SK-N-SH (cell line): ENCODE measurements at regions not wholly inside any gene's neighbourhood (a gene's known extent, or its start where the extent isn't known, plus 50 kb on each side); places are given as distances from the start of the nearest gene placed in this dataset.
"Not testable (repeated sequence)": the region's sequence is repeated elsewhere in the genome, so short reads cannot be mapped to it uniquely, and the experiment has no call there.

Experiments used
- CTCF ChIP-seq: fragments of 200-600 bp; sonication (generic); IDR thresholded peaks from 2 replicates; pipeline ENCODE4 v1.6.1; 2017; ENCODE audit warnings: antibody characterized with exemption, mild to moderate bottlenecking, moderate library complexity
- EZH2phosphoT487 ChIP-seq: fragments of 200-600 bp; sonication (generic); IDR thresholded peaks from 2 replicates; pipeline ENCODE4 v1.6.1; 2017; ENCODE audit warnings: low read depth, mixed run types, mild to moderate bottlenecking, antibody characterized with exemption, moderate library complexity, borderline replicate concordance
- IRF3 ChIP-seq: fragments of 150-350 bp; IDR thresholded peaks from 2 replicates; pipeline ENCODE4 v1.6.1; 2016; ENCODE audit warnings: mild to moderate bottlenecking, low read depth, low read length
- JUND ChIP-seq: IDR thresholded peaks from 2 replicates; pipeline ENCODE4 v1.4.0; 2012
- MAX ChIP-seq: IDR thresholded peaks from 2 replicates; pipeline ENCODE4 v1.4.0; 2012; ENCODE audit warnings: low read depth
- POLR2AphosphoS5 ChIP-seq: IDR thresholded peaks from 2 replicates; pipeline ENCODE4 v1.6.1; 2012; ENCODE audit warnings: low read depth, low read length
- RAD21 ChIP-seq: IDR thresholded peaks from 2 replicates; pipeline ENCODE4 v1.6.1; 2012; ENCODE audit warnings: mild to moderate bottlenecking, low read length
- RCOR1 ChIP-seq: fragments of 150-350 bp; IDR thresholded peaks from 2 replicates; pipeline ENCODE4 v1.6.1; 2017; ENCODE audit warnings: antibody characterized with exemption, low read length
- REST ChIP-seq: IDR thresholded peaks from 2 replicates; pipeline ENCODE4 v1.6.1; 2012; ENCODE audit warnings: mild to moderate bottlenecking, low read depth, low read length, moderate library complexity
- RXRA ChIP-seq: IDR thresholded peaks from 2 replicates; pipeline ENCODE4 v1.4.0; 2012; ENCODE audit warnings: low read depth, mild to moderate bottlenecking, borderline replicate concordance
- TF ChIP-seq, protein P1 (sequence below): IDR thresholded peaks from 2 replicates; pipeline ENCODE4 v1.4.0; 2012; ENCODE audit warnings: low read depth, borderline replicate concordance

DNA sequence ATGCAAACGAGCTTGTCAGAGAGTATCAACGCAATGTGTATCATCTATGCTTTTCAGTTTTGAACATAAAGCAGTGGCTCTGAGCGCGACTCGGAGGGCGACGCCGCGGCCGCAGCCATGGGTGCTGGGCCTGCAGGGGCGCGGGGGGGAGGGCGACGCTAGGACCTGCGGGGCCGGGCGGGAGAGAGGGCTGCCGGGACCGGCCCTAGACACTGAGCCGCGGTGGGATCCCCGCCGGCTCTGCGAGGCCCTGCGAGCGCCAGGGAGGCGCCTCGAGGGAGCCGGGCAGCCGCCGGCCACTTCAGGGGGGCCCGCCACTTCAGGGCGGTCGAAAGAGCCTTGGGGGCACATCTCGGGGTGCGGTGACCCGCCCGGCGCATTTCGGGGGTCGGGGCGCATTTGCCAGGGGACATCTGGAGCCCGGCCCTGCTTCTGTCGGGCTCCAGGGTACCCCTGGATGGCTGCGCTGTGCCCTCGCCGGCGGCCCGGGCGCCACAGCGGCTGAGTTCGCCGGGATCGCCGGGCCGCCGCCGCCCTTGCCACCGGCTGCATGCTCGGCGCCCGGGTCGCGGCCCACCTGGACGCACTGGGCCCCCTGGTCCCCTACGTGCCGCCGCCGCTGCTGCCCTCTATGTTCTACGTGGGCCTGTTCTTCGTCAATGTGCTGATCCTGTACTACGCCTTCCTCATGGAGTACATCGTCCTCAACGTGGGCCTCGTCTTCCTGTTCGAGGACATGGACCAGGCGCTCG, 59.6 kb downstream of the GOLGA6L7 start:
- not testable (repeated sequence) for TF ChIP-seq CTCF, IRF3, RAD21, REST, EZH2phosphoT487, JUND, POLR2AphosphoS5, MAX, RCOR1, RXRA
- TF ChIP-seq, protein P1, sequence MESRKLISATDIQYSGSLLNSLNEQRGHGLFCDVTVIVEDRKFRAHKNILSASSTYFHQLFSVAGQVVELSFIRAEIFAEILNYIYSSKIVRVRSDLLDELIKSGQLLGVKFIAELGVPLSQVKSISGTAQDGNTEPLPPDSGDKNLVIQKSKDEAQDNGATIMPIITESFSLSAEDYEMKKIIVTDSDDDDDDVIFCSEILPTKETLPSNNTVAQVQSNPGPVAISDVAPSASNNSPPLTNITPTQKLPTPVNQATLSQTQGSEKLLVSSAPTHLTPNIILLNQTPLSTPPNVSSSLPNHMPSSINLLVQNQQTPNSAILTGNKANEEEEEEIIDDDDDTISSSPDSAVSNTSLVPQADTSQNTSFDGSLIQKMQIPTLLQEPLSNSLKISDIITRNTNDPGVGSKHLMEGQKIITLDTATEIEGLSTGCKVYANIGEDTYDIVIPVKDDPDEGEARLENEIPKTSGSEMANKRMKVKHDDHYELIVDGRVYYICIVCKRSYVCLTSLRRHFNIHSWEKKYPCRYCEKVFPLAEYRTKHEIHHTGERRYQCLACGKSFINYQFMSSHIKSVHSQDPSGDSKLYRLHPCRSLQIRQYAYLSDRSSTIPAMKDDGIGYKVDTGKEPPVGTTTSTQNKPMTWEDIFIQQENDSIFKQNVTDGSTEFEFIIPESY = not testable (repeated sequence)
